SU-DHL-6 (cell line): ENCODE measurements at regions not wholly inside any gene's neighbourhood (a gene's known extent, or its start where the extent isn't known, plus 50 kb on each side); places are given as distances from the start of the nearest gene placed in this dataset.

ENCODE experiments used
- H2AFZ ChIP-seq: fragments of 200-600 bp; sonication (generic); 2 replicates; pipeline ENCODE4 v1.6.1; 2014; ENCODE audit warnings: low read depth, mild to moderate bottlenecking, moderate library complexity, mixed read lengths, antibody characterized with exemption, low read length; ENCODE audit not compliant: severe bottlenecking
- H3F3A ChIP-seq: fragments of 200-600 bp; shearing (Covaris generic); 2 replicates; pipeline ENCODE4 v1.6.0; 2016; ENCODE audit warnings: antibody characterized with exemption, mild to moderate bottlenecking; ENCODE audit not compliant: insufficient read depth
- H3K27ac ChIP-seq: fragments of 200-600 bp; sonication (generic); 2 replicates; pipeline ENCODE4 v1.5.1; 2016; ENCODE audit warnings: low read depth, mild to moderate bottlenecking, low read length, moderate library complexity, mixed read lengths
- H3K27me3 ChIP-seq: fragments of 200-600 bp; sonication (generic), shearing (Covaris generic); 2 replicates; pipeline ENCODE4 v1.6.0; 2014; ENCODE audit warnings: mild to moderate bottlenecking, low read length
- H3K36me3 ChIP-seq: fragments of 200-600 bp; sonication (generic); 2 replicates; pipeline ENCODE4 v1.6.1; 2014; ENCODE audit warnings: mild to moderate bottlenecking, low read length, mixed read lengths
- H3K4me2 ChIP-seq: fragments of 300-600, 200-600 bp; shearing (Covaris generic), sonication (generic); 2 replicates; pipeline ENCODE4 v1.6.0; 2014; ENCODE audit warnings: low read length, low read depth, mild to moderate bottlenecking; ENCODE audit not compliant: poor library complexity, severe bottlenecking
- H3K4me3 ChIP-seq: fragments of 200-600 bp; sonication (generic); 2 replicates; pipeline ENCODE4 v1.5.1; 2014; ENCODE audit warnings: antibody characterized with exemption, low read length, mild to moderate bottlenecking, mixed read lengths; ENCODE audit not compliant: insufficient read depth, poor library complexity, severe bottlenecking
- H3K79me2 ChIP-seq: fragments of 200-600 bp; sonication (generic); 2 replicates; pipeline ENCODE4 v1.6.1; 2014; ENCODE audit warnings: mild to moderate bottlenecking, low read length, moderate library complexity; ENCODE audit not compliant: insufficient read depth
- H3K9ac ChIP-seq: fragments of 200-600 bp; sonication (generic); 2 replicates; pipeline ENCODE4 v1.7.0; 2014; ENCODE audit warnings: mild to moderate bottlenecking, low read length
- H3K9me2 ChIP-seq: fragments of 200-600 bp; sonication (generic); replicated peaks from 2 replicates; pipeline ENCODE4 v1.6.1; 2014; ENCODE audit warnings: low read length; ENCODE audit not compliant: insufficient read depth
- H3K9me3 ChIP-seq: fragments of 200-600 bp; sonication (generic); 2 replicates; pipeline ENCODE4 v1.6.1; 2014; ENCODE audit warnings: low read length, mixed read lengths; ENCODE audit not compliant: insufficient read depth
- H4K20me1 ChIP-seq: fragments of 200-600 bp; sonication (generic); 2 replicates; pipeline ENCODE4 v1.6.1; 2014; ENCODE audit warnings: low read depth, mild to moderate bottlenecking, antibody characterized with exemption, low read length, moderate library complexity, mixed read lengths
- EZH2phosphoT487 ChIP-seq: fragments of 200-600 bp; sonication (generic), shearing (Covaris generic); conservative IDR thresholded peaks from 2 replicates; pipeline ENCODE4 v1.6.1; 2018; ENCODE audit warnings: mild to moderate bottlenecking, antibody characterized with exemption, low read length, moderate library complexity, mixed read lengths
- TF ChIP-seq, protein P1 (sequence below): fragments of 200-600 bp; sonication (generic); IDR thresholded peaks from one replicate; pipeline ENCODE4 v1.5.1; 2017; ENCODE audit warnings: antibody characterized with exemption, mild to moderate bottlenecking, low read length, moderate library complexity; ENCODE audit not compliant: insufficient read depth, poor library complexity, severe bottlenecking

DNA sequence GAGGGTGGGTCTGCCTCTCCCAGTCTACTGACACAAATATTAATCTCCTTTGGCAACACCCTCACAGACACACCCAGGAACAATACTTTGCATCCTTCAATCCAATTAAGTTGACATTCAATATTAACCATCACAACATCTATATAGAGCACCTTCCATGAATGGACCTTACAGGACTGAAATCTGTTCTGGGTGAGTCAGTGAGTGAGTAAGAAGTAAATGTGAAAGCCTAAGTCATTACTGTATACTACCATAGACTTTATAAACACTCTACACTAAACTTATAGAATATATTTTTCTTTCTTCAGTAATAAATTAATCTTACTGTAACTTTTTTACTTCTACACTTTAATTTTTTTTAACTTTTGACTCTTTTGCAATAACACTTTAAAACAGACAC is 993.8 kb upstream of the MAP3K7 start:
- TF ChIP-seq, protein P1, sequence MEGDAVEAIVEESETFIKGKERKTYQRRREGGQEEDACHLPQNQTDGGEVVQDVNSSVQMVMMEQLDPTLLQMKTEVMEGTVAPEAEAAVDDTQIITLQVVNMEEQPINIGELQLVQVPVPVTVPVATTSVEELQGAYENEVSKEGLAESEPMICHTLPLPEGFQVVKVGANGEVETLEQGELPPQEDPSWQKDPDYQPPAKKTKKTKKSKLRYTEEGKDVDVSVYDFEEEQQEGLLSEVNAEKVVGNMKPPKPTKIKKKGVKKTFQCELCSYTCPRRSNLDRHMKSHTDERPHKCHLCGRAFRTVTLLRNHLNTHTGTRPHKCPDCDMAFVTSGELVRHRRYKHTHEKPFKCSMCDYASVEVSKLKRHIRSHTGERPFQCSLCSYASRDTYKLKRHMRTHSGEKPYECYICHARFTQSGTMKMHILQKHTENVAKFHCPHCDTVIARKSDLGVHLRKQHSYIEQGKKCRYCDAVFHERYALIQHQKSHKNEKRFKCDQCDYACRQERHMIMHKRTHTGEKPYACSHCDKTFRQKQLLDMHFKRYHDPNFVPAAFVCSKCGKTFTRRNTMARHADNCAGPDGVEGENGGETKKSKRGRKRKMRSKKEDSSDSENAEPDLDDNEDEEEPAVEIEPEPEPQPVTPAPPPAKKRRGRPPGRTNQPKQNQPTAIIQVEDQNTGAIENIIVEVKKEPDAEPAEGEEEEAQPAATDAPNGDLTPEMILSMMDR: no peak
- TF ChIP-seq EZH2phosphoT487: no peak
- Histone ChIP-seq H3K9me3 (no peaks in the 10 kb centered on the region), H3F3A (no peaks in the 10 kb centered on the region), H4K20me1 (no peaks in the 10 kb centered on the region), H3K36me3 (no peaks in the 10 kb centered on the region), H3K79me2 (no peaks in the 10 kb centered on the region), H3K4me2 (no peak overlapping the region), H2AFZ (no peak overlapping the region), H3K9me2 (no peaks in the 10 kb centered on the region), H3K27me3 (no peaks in the 10 kb centered on the region), H3K27ac (no peak overlapping the region), H3K9ac (no peak overlapping the region), H3K4me3 (no peak overlapping the region)

DNA sequence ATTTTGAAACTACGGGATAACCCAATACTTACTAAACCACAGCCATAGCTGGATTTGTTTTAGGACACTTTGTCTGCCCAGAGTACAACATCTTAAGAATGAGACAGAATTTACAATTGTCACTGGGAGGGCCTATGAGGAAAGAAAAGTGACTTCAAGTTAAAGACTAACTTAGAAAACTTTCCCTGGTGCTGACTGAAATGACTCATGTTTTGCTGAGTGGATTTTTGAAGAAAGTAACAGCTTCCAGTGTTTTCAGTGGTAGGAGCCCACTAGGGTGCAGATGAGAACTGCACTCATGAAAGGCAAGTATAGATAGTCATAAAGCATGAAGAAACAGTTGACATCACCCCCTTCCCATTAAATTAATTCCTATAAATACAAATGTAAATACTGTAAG is 988.2 kb upstream of the MAP3K7 start:
- Histone ChIP-seq H3K36me3 (no peaks in the 10 kb centered on the region), H3K4me3 (no peak overlapping the region), H3K9ac (no peak overlapping the region), H3K79me2 (no peaks in the 10 kb centered on the region), H4K20me1 (no peaks in the 10 kb centered on the region), H3K9me3 (no peaks in the 10 kb centered on the region), H3K27me3 (no peaks in the 10 kb centered on the region), H3F3A (no peaks in the 10 kb centered on the region), H2AFZ (no peak overlapping the region), H3K27ac (no peak overlapping the region), H3K9me2 (no peaks in the 10 kb centered on the region), H3K4me2 (no peak overlapping the region)
- TF ChIP-seq, protein P1: no peak
- no peak for TF ChIP-seq EZH2phosphoT487

DNA sequence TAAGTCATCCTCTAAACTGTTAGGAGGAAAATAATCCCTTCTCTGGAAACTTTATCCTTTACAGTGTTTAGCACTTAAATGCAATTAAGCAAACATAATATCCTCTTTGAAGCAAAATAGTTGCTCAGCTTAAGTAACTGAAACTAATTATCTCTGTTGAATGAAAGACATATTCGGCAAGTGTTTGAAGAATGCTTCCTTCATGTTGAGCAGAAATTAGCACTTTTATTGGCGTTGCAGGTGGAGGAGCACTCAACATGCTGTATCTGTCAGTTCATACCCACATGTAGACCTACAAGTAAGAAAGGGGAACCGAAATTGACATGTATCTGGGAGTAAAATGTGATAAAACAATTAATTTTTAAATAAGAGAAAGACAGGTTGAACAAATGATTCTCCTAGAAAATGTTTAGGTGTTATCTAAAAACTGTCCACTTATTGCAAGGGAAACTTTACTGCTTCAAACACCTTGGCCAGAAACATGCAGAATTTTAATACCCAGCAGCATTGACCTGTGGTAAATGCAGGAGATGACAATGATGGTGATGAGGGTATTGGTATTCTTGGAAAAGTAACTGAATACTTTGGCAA is 987.0 kb upstream of the MAP3K7 start:
- no peaks in the 10 kb centered on the region for H3K79me2 ChIP-seq
- no peak for TF ChIP-seq EZH2phosphoT487
- TF ChIP-seq, protein P1: no peak
- H3K4me3 ChIP-seq: no peak overlapping the region
- no peaks in the 10 kb centered on the region for H3K36me3 ChIP-seq
- no peak overlapping the region for H3K4me2 ChIP-seq
- H2AFZ ChIP-seq: no peak overlapping the region
- no peaks in the 10 kb centered on the region for H3K27me3 ChIP-seq
- H3K27ac ChIP-seq: no peak overlapping the region
- no peaks in the 10 kb centered on the region for H3K9me2 ChIP-seq
- no peaks in the 10 kb centered on the region for H3K9me3 ChIP-seq
- H3F3A ChIP-seq: no peaks in the 10 kb centered on the region
- H4K20me1 ChIP-seq: no peaks in the 10 kb centered on the region
- no peak overlapping the region for H3K9ac ChIP-seq
